ENCODE measurements at regions not wholly inside any gene's neighbourhood (a gene's known extent, or its start where the extent isn't known, plus 50 kb on each side); places are given as distances from the start of the nearest gene placed in this dataset.

DNA sequence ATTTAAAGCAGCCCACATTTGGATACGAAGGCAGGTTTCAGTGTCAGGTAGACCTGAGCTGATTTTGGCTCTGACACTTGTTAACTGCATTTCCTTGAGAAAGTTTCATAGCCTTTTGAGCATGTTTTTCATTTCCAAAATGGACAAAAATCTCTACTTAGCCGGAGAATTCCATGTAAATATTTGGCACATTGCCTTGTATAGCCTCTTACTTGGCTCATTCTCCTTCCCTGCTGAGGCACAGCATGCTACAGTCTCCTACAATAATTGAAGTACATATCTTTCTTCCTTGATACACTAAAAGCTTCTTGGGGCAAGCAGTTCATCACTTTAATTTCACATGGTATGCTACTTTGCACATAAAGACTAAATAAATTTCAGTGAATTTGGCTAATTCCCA lies 772.2 kb upstream of the CHAC2 start:
- no peak for DNase-seq (ENCODE audit: low read depth)
- no peak overlapping the region for H3K4me3 ChIP-seq (ENCODE audit: control insufficient read depth, low read depth, low read length)
- TF ChIP-seq, protein P1, sequence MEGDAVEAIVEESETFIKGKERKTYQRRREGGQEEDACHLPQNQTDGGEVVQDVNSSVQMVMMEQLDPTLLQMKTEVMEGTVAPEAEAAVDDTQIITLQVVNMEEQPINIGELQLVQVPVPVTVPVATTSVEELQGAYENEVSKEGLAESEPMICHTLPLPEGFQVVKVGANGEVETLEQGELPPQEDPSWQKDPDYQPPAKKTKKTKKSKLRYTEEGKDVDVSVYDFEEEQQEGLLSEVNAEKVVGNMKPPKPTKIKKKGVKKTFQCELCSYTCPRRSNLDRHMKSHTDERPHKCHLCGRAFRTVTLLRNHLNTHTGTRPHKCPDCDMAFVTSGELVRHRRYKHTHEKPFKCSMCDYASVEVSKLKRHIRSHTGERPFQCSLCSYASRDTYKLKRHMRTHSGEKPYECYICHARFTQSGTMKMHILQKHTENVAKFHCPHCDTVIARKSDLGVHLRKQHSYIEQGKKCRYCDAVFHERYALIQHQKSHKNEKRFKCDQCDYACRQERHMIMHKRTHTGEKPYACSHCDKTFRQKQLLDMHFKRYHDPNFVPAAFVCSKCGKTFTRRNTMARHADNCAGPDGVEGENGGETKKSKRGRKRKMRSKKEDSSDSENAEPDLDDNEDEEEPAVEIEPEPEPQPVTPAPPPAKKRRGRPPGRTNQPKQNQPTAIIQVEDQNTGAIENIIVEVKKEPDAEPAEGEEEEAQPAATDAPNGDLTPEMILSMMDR (IDR thresholded peaks at IDR 0.05; ENCODE audit: control insufficient read depth, insufficient read depth, low read depth, low read length, missing control alignments) = no peak

DNA sequence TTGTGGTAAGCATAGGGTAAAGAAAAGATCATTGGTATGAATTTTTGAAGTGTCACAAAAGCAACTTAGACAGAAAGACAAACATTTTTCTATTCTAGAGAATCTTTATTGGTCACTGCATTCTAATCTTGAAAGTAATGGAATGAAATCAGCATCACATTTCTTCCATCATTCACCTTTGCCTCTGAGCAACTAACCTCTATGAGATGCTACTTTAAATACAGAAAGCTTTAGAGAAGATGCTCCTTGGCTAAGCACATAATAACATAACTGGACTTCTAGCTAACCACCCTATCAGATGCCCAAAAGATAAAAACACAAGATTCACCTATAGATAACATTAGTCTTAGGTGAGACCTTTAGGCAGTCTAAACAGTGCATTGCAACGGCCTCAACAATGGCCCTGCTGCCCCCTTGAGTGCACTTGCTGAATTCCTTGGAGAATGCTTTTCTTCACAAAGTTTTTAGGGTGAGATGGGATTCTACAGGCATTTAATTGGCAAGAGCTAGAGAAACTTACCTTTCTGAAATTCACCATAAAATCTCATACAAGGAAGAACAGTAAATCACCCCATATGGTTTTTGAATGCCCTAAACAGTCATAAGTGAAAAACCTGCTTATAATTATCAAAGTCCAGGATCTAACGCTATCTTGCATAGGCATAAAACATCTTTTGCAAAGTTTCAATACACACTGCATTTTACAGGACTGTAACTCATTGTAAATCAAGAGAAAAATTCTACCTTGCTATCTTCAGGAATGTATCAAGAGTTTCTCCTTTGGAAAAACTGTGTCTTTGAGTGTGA lies 791.3 kb upstream of the CHAC2 start:
- TF ChIP-seq, protein P1 (IDR thresholded peaks at IDR 0.05; ENCODE audit: control insufficient read depth, insufficient read depth, low read depth, low read length, missing control alignments) = no peak
- no peak for DNase-seq (ENCODE audit: low read depth)
- H3K4me3 ChIP-seq (ENCODE audit: control insufficient read depth, low read depth, low read length) = no peak overlapping the region

DNA sequence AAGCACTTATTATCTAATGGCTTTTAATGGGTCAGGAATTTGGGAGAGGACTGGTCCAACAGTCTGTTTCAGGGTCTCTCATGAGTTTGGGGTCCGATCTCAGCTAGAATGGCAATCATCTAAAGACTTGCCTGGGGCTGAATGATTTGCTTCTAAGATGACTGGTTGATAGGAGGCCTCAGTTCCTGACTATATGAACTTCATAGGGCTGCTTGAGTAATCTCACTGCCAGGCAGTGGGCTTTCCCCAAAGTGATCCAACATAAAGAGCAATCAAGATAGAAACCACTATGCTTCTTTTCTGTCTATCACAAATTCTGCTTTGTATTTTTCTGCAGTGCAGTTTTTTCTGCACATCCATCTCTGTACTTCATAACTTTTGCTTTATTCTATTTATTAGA lies 793.5 kb upstream of the CHAC2 start:
- TF ChIP-seq, protein P1 (IDR thresholded peaks at IDR 0.05; ENCODE audit: control insufficient read depth, insufficient read depth, low read depth, low read length, missing control alignments) = no peak
- no peak for DNase-seq (ENCODE audit: low read depth)
- H3K4me3 ChIP-seq (ENCODE audit: control insufficient read depth, low read depth, low read length) = no peak overlapping the region

DNA sequence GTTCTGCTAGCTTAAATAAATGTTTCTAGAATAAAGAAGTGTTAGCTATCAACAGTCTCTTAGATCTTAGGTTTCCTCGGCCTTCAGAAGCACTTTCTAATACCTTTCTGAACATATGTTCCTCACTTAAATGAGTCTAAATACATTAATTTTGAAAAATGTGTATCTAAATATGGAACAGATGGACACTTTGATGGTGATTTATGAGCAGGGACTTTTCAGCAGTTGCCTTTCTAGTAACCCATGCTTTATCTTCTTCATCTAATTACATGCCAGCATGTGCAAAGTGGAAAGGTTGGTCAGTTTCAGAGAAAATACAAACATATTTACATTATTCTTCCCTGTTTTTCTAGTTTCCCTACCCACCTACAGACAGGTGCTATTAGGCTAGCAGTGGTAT lies 797.0 kb upstream of the CHAC2 start:
- no peak overlapping the region for H3K4me3 ChIP-seq (ENCODE audit: control insufficient read depth, low read depth, low read length)
- no peak for DNase-seq (ENCODE audit: low read depth)
- TF ChIP-seq, protein P1 (IDR thresholded peaks at IDR 0.05; ENCODE audit: control insufficient read depth, insufficient read depth, low read depth, low read length, missing control alignments) = no peak

DNA sequence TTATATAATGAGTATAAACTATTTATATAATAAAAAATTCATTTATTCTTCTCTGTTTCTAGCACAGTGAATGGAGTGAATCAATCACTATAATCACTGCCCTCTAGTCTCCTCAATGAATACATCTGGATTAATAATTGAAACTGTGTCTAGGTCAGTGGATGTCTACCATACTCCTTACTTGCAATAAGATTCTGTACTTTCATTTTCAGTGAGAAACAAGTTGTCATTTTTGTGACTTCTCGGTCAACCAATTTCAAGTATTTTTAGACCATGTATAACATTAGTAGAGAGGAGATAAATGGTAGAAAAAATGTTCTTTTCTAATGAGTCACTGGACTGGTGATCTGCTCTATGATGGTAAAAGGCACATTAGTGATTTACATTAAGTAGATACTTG lies 799.6 kb upstream of the CHAC2 start:
- TF ChIP-seq, protein P1 (IDR thresholded peaks at IDR 0.05; ENCODE audit: control insufficient read depth, insufficient read depth, low read depth, low read length, missing control alignments) = no peak
- no peak overlapping the region for H3K4me3 ChIP-seq (ENCODE audit: control insufficient read depth, low read depth, low read length)
- no peak for DNase-seq (ENCODE audit: low read depth)

DNA sequence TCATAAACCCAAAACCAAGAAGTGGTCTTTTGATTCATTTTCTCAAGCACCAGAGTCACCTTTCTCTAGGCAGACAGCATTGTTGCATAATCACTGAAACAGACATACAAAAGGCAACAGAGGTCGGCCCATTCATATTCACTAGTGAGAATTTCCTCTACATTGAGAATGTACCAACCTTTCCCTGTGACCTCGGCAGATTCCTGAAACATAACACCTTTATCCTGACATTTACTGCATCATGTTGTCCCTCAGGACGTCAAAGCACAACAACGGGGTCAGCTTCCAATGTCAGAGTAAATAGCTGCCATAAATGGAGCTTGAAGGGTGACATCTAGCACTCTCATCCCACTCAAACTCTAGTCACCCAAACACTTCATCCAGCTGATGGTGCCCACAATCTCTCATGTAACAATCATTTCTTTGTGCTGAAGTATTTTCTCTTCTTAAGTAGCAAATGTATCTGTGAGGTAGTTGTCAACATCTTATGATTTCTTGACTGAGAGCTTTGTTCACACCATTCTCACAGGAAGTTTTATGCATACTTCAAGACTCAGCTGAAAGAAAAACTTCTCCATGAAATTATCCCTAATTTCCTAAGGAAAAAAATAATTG lies 802.6 kb upstream of the CHAC2 start:
- TF ChIP-seq, protein P1 (IDR thresholded peaks at IDR 0.05; ENCODE audit: control insufficient read depth, insufficient read depth, low read depth, low read length, missing control alignments) = no peak
- no peak for DNase-seq (ENCODE audit: low read depth)
- no peak overlapping the region for H3K4me3 ChIP-seq (ENCODE audit: control insufficient read depth, low read depth, low read length)
